ENCODE measurements at regions not wholly inside any gene's neighbourhood (a gene's known extent, or its start where the extent isn't known, plus 50 kb on each side); places are given as distances from the start of the nearest gene placed in this dataset.

DNA sequence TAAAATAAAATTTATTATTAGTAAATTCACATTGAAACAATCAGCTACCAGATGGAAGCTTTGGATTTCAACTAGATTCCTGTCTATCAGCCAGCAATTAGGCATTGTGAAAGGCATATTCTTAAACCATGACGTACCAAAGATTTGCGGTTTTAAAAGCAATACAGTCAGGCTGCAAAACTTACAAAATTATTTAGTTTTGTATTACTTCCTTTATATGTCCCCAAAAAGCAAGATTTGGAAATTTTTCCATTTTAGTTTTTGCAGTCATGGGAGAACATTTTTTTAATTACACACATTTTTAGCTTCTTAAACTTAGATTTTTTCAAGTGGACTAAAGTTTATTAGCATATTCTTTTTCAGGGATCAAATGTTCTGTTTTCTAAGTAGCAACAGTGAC is 225.0 kb upstream of the KITLG start:
- H3K4me3 ChIP-seq (ENCODE audit: low read depth, poor library complexity, severe bottlenecking): no peak overlapping the region
- intact Hi-C loops (cut with DNase I; ENCODE audit: low total_unique reads): no loop called here
- no peak for DNase-seq (ENCODE audit: low spot score in 2 of 2)
- 80% methylated on average over 2 of the region's 2 CpGs for WGBS, 2 donors
- TF ChIP-seq, protein P1, sequence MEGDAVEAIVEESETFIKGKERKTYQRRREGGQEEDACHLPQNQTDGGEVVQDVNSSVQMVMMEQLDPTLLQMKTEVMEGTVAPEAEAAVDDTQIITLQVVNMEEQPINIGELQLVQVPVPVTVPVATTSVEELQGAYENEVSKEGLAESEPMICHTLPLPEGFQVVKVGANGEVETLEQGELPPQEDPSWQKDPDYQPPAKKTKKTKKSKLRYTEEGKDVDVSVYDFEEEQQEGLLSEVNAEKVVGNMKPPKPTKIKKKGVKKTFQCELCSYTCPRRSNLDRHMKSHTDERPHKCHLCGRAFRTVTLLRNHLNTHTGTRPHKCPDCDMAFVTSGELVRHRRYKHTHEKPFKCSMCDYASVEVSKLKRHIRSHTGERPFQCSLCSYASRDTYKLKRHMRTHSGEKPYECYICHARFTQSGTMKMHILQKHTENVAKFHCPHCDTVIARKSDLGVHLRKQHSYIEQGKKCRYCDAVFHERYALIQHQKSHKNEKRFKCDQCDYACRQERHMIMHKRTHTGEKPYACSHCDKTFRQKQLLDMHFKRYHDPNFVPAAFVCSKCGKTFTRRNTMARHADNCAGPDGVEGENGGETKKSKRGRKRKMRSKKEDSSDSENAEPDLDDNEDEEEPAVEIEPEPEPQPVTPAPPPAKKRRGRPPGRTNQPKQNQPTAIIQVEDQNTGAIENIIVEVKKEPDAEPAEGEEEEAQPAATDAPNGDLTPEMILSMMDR (IDR thresholded peaks at IDR 0.05): no peak
- no peak for TF ChIP-seq POLR2A (IDR thresholded peaks at IDR 0.05)

DNA sequence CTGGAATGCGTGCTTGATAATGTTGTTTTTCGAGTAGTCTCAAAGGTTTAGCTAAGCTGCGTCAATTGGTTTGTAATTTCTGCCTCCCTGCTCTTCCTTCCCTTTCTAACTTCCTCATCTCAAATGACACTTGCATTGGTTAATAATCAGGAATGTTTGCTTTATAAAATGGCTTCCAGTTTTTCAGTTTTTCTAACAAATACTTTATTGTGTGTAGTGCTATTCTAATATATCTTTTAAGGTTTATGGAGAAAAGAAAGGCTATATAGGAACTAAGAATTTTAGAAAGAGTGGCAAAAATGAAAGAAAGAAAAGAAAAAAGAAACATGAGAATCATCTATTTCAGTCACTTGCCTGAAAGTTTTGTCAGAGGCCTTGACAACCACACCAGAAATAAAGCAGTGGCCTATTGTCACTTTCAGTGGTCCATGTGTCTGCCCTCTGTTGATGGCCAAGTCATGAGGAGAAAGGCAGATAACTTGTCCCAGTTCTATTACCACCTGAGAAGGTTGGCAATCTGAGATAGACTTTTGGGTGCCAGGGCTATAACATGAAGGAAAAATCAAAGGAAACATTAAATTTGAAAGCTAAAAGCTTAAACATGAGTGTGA is 221.9 kb upstream of the KITLG start:
- no peak for DNase-seq (ENCODE audit: low spot score in 2 of 2)
- 73 to 81% methylated on average over 3 of the region's 3 CpGs for WGBS, 2 donors
- intact Hi-C loops (cut with DNase I; ENCODE audit: low total_unique reads): no loop called here
- TF ChIP-seq, protein P1 (IDR thresholded peaks at IDR 0.05): no peak
- TF ChIP-seq POLR2A (IDR thresholded peaks at IDR 0.05): no peak
- no peak overlapping the region for H3K4me3 ChIP-seq (ENCODE audit: low read depth, poor library complexity, severe bottlenecking)

DNA sequence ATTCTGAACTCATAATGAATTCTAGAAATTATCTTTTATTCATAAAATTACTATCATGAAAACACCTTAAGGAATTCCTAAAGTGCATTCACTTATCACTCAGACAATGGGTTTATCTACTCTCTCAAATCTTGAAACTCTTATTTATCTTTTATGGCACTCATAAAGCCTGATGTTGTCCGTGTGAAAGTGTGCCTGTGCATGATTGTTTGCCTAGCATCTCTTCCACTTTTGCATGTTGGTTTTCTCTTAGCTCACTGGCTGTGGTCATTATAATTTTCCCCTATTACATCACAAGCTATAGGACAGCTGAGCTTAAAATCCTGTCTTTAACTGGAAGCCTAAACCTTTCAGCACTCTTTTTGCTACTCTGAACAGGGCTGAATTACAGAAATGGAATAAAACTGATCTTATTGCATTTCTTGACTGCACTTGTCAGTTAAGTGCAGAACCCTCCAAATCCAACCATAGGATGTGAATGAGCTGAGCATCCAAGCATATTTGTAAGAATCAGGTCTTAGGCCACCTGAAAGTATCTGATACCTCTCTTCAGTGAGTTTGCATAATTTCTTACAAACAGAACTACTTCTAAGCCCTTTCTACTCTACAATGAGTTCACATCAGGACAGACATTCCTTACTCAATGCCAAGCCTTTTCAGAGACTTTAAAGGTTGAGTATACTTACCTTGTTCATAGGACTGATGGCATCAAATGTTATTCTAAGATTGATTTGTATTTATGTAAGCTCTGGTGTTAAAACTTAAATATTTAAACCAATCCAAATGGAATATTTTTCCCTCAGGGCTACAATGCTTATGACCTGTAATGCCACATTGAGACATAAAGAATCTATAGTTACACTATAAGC is 221.2 kb upstream of the KITLG start:
- TF ChIP-seq POLR2A (IDR thresholded peaks at IDR 0.05): no peak
- TF ChIP-seq, protein P1 (IDR thresholded peaks at IDR 0.05): no peak
- 73 to 83% methylated on average over 1 of the region's 1 CpG for WGBS, 2 donors
- DNase-seq (ENCODE audit: low spot score in 2 of 2): no peak
- no peak overlapping the region for H3K4me3 ChIP-seq (ENCODE audit: low read depth, poor library complexity, severe bottlenecking)
- intact Hi-C loops (cut with DNase I; ENCODE audit: low total_unique reads): no loop called here

DNA sequence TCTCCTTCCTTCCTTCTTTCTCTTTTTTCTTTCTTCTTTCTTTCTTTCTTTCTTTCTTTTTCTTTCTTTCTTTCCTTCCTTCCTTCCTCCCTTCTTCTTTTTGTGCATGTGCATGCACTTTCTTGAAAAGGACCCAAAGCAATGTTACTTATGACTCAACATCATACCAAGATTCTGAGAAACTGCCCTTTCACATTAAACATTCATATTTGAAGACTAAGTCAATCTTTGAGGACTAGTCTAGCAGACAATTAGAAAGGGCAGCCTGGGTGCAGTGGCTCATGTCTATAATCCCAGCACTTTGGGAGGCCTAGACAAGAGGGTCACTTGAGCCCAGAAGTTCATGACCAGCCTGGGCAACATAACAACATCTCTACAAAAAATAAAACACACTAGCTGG is 212.8 kb upstream of the KITLG start:
- no peak for DNase-seq (ENCODE audit: low spot score in 2 of 2)
- intact Hi-C loops (cut with DNase I; ENCODE audit: low total_unique reads): no loop called here
- TF ChIP-seq, protein P1 (IDR thresholded peaks at IDR 0.05): no peak
- no peak for TF ChIP-seq POLR2A (IDR thresholded peaks at IDR 0.05)
- no peak overlapping the region for H3K4me3 ChIP-seq (ENCODE audit: low read depth, poor library complexity, severe bottlenecking)

DNA sequence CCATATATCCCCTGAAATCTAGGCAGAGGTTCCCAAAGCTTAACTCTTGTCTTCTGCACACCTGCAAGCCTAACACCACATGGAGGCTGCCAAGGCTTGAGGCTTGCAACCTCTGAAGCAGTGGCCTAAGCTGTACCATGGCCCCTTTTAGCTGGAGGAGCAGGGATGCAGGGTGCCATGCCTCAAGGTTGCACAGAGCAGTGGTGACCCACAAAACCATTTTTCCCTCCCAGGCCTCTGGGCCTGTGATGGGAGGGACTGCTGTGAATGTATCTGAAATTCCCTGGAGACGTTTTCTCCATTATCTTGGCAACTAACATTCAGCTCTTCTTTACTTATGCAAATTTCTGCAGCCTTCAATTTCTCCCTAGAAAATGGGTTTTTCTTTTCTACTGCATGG is 210.0 kb upstream of the KITLG start:
- WGBS, 2 donors: 50 to 62% methylated on average over 1 of the region's 1 CpG

More for the DNA sequence above, 210.0 kb upstream of the KITLG start:
- H3K4me3 ChIP-seq (ENCODE audit: low read depth, poor library complexity, severe bottlenecking): no peak overlapping the region
- DNase-seq (ENCODE audit: low spot score in 2 of 2): no peak
- TF ChIP-seq POLR2A (IDR thresholded peaks at IDR 0.05): no peak
- TF ChIP-seq, protein P1 (IDR thresholded peaks at IDR 0.05): no peak
- intact Hi-C loops (cut with DNase I; ENCODE audit: low total_unique reads): no loop called here

Data from lower leg skin (tissue), 4 donors.